Endothelial cell of umbilical vein (primary cell): ENCODE measurements at regions not wholly inside any gene's neighbourhood (a gene's known extent, or its start where the extent isn't known, plus 50 kb on each side); places are given as distances from the start of the nearest gene placed in this dataset.

Source experiments
- EZH2 ChIP-seq: IDR thresholded peaks from 2 replicates; pipeline ENCODE4 v1.6.1; 2012; ENCODE audit warnings: borderline replicate concordance, low read depth, mild to moderate bottlenecking, moderate library complexity, low read length, inconsistent platforms; ENCODE audit not compliant: severe bottlenecking
- JUN ChIP-seq: IDR thresholded peaks from 2 replicates; pipeline ENCODE4 v1.6.1; 2011; ENCODE audit warnings: borderline replicate concordance, low read depth; ENCODE audit not compliant: insufficient read length, insufficient read depth
- POLR2A ChIP-seq: IDR thresholded peaks from 2 replicates; pipeline ENCODE4 v1.6.1; 2012; ENCODE audit warnings: low read depth, mild to moderate bottlenecking, control low read depth, low read length
- TF ChIP-seq, protein P1 (sequence below), 2 donors: IDR thresholded peaks; 1 replicate in 1 of 2; 2 replicates in 1 of 2; pipeline ENCODE4 v1.5.1; 2011; ENCODE audit warnings: low read length in 2 of 2, mild to moderate bottlenecking in 2 of 2, moderate library complexity in 2 of 2, control low read depth in 1 of 2, inconsistent platforms in 1 of 2, low read depth in 1 of 2; ENCODE audit not compliant: insufficient read depth in 1 of 2; ENCODE audit errors: extremely low read depth in 1 of 2
- TF ChIP-seq, protein P2 (sequence below): IDR thresholded peaks from 2 replicates; pipeline ENCODE4 v1.6.1; 2011; ENCODE audit not compliant: insufficient read depth, insufficient read length

GRCh38 chr14:54330876-54331275, 65.9 kb upstream of the CDKN3 start:
- TF ChIP-seq JUN: peak; percentile 21
- TF ChIP-seq POLR2A: peak; percentile 79
- TF ChIP-seq, protein P1, sequence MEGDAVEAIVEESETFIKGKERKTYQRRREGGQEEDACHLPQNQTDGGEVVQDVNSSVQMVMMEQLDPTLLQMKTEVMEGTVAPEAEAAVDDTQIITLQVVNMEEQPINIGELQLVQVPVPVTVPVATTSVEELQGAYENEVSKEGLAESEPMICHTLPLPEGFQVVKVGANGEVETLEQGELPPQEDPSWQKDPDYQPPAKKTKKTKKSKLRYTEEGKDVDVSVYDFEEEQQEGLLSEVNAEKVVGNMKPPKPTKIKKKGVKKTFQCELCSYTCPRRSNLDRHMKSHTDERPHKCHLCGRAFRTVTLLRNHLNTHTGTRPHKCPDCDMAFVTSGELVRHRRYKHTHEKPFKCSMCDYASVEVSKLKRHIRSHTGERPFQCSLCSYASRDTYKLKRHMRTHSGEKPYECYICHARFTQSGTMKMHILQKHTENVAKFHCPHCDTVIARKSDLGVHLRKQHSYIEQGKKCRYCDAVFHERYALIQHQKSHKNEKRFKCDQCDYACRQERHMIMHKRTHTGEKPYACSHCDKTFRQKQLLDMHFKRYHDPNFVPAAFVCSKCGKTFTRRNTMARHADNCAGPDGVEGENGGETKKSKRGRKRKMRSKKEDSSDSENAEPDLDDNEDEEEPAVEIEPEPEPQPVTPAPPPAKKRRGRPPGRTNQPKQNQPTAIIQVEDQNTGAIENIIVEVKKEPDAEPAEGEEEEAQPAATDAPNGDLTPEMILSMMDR (IDR thresholded peaks at IDR 0.05; ENCODE audit: extremely low read depth in 1 of 2, insufficient read depth in 1 of 2, low read depth in 1 of 2, low read length in 2 of 2): no peak
- TF ChIP-seq, protein P2, sequence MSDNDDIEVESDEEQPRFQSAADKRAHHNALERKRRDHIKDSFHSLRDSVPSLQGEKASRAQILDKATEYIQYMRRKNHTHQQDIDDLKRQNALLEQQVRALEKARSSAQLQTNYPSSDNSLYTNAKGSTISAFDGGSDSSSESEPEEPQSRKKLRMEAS: no peak
- no peak for TF ChIP-seq EZH2
